HG02840 (cell line): ENCODE measurements at regions not wholly inside any gene's neighbourhood (a gene's known extent, or its start where the extent isn't known, plus 50 kb on each side); places are given as distances from the start of the nearest gene placed in this dataset.

Source experiments
- ATAC-seq: cut with Tn5 transposase; IDR thresholded peaks from one replicate; pipeline ENCODE4 v1.9.1; 2021; ENCODE audit warnings: mild to moderate bottlenecking, moderate library complexity, moderate number of reproducible peaks; ENCODE audit not compliant: unreplicated experiment, low FRiP score

DNA sequence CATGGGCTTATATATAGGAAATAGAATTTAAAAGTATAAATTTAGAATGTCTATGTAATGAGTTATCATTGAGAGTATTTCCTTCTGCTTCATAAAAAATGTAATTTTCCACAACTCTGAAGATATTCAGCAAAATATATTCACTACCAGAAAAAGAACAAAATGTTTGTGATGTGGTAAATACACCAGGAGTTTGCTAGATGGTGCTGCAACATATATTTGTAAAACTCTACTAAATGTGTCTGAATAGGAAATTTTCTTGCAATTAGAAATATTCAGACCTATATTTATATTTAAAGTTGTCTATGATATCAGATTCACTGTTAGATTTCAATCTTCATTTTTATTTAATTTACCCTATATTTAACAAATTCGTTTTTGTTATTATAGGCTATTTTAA is 201.1 kb downstream of the PPP1R3A start:
- no peak for ATAC-seq

DNA sequence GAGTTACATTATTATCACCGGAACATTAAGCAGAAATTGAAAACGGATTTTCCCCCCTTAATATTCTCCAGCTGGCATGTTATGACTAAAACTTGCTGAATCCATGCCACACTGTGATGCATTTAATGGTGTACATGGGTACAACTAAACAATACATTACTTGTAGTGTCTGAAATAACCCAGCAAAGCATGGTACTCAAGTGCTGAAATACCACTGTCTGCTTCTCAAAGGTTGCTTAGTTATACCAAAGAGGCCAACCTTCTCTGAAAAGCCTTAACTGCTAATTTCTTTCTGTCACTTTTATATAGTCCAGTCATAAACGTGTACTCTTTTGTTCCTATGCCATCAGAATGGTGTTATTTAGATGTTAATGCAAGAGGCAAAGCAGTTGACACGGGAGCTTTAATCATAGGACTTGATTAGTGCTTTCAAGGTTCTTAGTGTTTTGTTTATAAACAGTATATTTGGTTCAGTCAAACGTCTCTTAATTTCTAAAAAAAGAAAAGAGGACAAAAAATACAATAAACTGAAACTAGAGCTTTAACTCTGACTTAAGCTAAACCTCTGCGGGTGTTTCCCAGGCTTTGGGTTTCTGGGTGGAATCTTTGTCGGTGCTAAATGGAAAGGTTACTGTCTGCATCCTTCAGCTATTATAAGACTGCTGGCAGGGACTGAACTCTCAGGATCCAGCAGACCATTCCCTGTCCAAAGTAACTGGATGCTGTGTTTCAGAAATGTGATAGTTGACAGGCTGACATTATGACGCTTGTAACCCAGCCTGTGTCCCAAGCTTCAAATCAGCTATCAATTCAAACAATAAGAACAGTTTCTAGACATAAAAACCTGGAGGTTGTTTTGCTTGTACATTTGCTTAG is 202.6 kb downstream of the PPP1R3A start:
- no peak for ATAC-seq

- ATAC-seq = no peak
Measured at GRCh38 chr7:113715262-113715661, 203.5 kb downstream of the PPP1R3A start.

DNA sequence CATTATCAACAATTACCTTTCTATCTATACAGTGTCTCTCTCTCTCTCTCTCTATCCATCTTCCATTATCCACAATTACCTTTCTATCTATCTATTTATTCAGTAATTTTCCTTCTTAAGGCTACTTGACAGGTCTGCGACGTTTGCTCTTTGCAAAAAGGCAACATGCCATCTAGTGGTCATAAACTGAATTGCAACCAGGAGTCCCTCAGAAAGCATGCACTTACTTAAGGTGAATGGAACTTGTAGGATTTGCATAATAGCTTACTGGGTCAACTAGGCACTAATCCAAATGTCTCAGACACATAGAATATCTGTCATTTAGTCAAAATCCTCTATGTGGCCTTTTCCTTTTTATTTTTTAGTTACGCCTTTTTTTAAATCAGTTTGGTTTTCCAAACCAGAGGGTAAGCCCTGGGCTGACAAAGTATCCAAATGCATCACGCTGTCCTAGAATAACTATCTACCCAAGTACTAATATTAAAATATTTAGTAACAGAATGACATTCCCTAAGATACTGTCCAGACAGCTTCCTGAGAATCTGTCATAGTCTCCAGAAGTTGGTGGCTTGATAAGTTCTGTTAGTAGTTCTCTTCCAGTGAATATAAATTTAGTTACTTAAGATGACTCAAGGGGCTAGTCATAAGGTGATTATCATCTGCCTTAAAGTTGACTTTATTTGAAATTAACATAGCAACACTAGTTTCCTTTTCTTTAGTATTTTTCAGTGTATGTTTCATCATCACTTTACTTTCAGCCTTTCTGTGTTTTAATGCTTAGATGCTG is 208.3 kb downstream of the PPP1R3A start:
- ATAC-seq = peak; percentile 99

DNA sequence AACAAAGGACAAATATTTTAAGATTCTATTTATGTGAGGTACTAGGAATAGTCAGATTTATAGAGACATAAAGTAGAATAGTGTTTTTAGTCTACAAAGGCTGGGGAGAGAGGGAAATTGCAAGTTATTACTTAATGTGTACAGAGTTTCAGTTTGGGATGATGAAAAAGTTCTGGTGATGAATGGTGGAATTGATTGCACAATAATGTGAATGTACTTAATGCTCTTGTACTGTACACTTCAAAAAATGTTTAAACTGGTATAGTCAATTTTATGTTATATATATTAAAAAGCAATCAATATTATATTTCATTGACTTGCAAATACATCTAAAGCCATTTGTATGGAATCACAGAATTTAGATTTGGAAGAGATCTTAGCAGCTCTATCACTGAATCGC is 213.4 kb downstream of the PPP1R3A start:
- ATAC-seq = no peak

DNA sequence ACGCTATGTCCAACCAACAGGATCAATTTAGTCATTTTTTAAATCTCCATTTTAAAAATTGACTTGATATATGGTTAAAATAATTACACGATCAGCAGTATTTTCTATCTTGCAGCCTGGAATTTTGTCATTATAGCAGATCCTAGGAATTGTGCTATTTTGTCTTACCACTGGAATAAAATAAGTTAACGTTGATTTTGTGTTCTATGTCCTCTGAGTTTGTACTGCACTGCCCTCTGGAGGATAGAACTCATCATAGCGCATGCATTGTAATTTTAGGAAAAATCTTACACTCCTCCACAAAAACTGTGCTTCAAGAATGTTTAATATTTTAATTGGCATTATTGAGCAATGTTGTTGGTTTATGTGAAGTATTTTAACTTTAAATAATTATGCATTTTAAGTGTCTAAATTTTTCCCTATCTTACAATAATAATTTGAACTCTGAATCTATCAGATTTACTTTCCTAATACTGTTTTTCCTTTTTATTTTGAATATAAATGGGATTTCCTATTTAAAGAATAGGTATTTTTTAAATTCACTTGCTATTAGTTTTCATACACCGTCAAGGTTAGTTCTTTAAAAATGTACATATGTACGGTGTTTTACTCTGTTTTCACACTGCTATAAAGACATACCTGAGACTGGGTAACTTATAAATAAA is 220.1 kb downstream of the PPP1R3A start:
- ATAC-seq = no peak

- no peak for ATAC-seq
Measured at GRCh38 chr7:113694149-113694548, 224.7 kb downstream of the PPP1R3A start.

- no peak for ATAC-seq
Measured at GRCh38 chr7:113684165-113684564, 234.6 kb downstream of the PPP1R3A start.

DNA sequence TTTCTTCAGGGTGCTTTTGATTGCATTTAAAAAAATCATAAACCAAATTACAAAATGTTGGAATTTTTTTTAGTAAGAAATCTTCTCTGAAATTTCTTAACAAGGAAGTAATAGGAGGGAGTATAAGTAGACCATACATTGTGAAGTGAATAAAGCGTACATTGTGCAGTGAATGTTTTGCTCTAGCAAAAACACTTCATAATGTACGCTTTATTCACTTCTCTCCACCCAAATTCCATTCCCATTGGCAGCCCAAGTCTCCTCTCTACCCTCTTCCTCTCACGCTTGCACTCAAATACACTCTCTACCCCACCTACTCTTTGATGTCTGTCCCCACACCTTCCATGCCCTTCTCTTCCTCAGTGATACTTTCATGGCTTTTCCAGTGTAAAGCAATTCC is 241.0 kb downstream of the PPP1R3A start:
- ATAC-seq = no peak

- no peak for ATAC-seq
Measured at GRCh38 chr7:113664867-113665266, 253.9 kb downstream of the PPP1R3A start.

DNA sequence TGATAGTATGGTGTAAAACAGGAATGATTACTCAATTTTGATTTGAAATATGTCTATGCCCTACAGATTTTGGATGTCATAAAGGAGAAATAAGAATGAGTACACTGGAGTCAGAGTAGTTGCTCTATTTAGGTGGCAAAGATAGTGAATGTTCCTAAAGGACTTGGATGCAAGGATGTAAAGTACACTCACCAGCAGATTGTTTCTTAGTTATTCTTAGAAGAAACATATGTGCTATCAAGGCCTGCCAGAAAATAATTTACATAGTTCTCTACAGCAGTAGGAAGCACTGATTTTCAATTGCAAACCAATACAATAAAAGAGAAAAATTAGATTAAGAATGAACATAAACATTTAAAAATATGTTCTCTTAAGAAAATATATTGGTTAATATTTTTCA is 259.4 kb downstream of the PPP1R3A start:
- no peak for ATAC-seq

GRCh38 chr7:113657603-113658002 is 261.2 kb downstream of the PPP1R3A start:
- peak; percentile 94 for ATAC-seq

GRCh38 chr7:113652501-113652900 is 266.3 kb downstream of the PPP1R3A start:
- no peak for ATAC-seq

DNA sequence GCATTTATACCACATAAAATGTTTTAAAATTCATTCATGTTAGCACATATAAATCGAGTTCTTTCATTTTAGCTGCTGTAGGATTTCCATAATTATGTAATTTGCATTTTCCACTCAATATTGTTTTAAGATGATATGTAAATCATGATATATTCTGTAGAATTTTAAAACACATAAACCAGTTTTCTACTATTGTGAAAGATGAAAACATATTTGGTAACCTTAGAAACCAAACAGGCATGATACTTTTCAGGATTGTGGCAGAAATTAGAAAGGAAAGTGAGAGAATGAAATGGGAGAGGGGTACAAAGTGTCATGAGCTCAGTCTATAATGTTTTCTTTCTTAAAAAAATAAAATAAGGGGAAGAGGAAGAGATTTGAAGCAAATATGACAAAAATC is 269.3 kb downstream of the PPP1R3A start:
- ATAC-seq = no peak

DNA sequence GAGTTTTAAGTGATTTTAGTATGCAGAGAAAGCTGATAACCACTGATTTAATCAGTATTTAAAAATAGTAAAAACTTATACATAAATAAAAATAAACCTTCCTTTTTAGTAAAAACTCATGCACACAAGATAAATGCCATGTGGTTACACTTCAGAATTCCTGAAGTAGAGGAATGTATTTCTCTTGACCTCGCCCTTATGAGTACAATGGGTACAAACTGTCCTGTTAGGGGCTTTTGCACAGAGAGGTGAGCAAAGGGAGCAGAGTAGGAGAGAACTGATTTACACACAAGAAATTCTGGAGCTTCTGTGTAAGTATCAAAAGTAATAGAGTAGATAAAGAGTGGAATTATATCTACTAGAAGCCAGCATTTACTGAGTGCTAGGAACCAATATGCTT is 279.6 kb downstream of the PPP1R3A start:
- ATAC-seq = no peak

DNA sequence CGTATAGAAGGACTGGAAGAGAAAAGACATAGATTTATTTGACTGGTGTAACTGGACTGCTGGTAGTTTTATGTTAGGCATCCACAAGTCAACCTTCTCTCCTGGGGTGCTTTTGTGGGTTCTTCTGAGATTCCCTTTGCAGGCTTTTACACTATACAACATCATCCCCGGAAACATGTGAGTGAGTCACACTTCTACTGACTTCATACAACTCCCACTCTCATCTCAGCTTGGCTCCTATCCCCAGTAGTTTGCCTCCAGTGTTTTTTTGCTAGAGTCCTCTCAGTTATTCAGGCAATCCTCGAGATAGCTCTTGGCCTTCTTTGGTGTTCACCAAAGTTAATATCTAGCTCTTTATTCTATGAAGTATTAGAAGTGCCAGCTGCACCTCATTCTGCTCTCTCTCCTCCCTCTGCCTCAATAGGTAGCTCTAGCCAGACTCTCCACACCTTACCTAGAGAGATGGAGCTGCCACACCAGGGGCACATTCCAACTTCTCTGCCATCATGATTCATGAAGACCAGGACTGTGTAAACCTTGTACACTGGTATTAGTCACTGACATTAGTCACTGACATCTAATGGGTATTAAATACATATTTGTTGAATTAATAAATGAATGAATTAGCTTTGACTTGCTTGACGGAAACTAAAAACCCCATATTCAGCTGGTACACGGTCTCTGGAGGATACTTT is 281.9 kb downstream of the PPP1R3A start:
- no peak for ATAC-seq

DNA sequence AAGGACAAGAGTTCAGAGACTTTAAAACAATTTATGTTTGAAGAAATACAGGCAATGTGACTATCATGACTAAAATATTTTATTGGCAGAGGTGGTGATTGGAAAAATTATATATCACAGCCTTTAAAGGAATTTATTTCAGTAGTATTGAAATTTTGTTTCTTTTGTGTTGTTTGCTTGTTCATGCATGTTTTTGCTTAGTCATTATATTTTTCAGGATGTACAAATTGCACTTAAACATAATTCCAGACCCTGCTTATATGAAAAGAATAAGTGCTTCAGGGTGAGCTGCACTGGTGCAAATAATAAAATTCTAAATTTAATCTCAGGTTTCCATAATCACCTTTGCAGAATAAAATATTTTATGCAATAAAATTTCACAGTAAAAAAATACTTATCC is 283.3 kb downstream of the PPP1R3A start:
- no peak for ATAC-seq

DNA sequence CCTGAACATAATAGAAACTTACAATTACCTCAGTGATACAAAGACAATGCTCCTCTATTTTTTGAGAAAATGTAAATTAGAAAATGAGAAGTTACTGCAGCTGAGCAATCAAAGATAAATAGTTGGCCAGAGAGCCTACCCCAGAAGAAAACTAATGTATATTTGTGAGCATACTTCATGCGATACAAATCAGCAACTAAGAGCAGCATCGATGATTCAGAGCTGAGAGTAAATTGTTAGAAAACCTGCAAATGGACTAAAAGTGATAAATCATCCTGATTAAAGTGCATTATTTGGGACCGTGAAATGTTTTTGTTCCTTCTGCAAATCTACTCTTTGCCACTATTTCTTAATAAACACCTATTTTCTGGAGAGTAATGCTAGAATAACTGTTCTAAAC is 285.7 kb downstream of the PPP1R3A start:
- ATAC-seq = no peak

- ATAC-seq = no peak
Measured at GRCh38 chr7:113628948-113629847, 289.6 kb downstream of the PPP1R3A start.
